Hematopoietic multipotent progenitor cell treated with erythropoietin and hydrocortisone succinate and interleukin-3 and kit ligand, for 8 days (in vitro differentiated cells): ENCODE measurements at regions not wholly inside any gene's neighbourhood (a gene's known extent, or its start where the extent isn't known, plus 50 kb on each side); places are given as distances from the start of the nearest gene placed in this dataset.
"Not testable (repeated sequence)": the region's sequence is repeated elsewhere in the genome, so short reads cannot be mapped to it uniquely, and the experiment has no call there.

Source experiments
- DNase-seq: peaks from one replicate; pipeline ENCODE4 v3.0.0-alpha.2; 2015

DNA sequence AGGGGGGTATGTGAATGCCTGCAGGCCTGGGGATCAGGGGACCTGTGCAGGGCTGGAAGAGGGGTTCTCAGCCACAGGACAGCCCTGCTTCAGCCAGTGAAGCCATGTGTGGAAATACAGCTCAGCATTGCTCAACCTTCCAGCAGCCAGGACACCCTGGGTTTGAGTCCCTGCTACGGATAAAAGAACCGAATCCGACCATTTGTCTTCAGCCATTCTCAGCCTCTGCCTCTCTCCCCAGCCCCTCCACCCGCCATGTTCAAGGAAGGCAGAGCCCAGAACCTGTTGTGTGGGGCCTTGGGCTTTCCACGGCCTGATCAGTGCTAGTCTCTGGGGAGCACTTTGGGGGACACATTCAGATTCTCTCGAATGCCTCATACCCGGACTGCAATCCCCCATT, 337.5 kb downstream of the PREX1 start:
- DNase-seq, result not testable (repeated sequence)

DNA sequence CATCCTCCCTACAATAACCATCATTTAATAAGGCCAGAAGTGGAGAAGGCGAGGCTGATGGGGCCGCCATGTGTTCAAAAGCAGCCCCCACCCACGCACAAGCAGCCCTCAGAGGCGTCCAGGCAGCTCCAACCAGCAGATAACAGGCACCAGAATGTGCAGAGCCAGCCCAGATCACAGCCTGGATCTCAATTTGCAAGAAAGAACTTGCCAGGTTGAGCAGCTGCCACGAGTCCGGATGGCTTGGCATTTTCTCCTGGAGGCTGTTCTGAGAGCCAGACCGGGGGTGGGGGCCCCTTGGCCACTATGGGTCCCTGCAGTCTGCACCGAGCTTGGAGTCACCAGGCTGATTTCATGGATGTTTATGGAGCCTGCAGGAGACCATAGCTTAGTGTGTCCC, 338.1 kb downstream of the PREX1 start:
- no peak for DNase-seq

DNA sequence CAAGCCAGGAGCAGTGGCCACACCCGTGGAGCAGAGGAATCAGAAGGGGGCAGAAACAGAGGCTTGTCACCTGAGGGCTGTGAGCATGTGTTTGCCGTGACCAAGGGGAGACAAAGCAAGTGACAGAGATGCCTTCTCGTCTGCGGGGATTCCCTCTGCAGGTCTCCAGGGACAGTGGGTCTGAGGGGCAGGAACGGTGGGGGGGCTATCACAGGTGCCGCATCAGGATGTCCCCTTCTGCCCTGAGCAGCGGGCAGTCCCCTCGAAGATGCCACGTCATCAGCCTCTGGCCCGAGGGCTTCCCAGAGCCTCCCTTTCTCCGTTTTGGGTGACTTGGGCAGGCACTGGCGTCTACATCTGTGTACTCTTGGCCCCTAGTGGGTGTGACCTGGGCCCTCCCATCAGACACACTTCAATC, 338.7 kb downstream of the PREX1 start:
- no peak for DNase-seq

DNA sequence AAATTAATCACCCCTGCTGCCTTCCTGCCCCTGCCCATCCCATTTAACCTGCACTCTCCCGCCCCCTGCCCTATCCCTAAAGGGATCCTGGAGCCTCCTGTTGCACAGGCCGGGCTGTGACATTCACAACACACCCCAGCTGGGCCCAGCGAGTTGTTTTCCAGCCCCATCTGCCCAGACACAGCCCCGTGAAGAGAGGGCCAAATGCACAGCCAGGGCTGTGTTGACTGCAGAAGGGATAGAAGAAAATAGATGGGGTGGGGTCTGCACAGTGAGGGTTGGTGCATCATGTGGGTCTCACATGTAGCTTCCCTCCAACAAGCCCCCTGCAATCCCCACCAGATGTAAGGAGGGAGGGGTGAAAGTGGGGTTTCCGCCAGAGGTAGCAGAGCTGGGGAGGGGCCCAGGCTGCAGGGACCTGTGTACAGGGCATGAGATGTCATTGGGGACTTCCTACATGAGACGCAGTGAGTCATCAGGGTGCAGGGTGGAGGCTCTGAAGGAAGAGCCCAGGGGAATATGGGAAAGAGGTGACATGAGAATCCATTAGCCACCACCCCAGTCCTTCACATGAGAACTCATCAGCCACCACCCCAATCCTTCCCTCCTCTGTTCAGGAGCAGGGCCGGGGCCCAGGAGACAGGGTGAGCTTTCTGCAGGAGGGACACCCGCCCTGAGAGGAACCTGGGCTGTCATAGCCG, 339.3 kb downstream of the PREX1 start:
- DNase-seq, result not testable (repeated sequence)

DNA sequence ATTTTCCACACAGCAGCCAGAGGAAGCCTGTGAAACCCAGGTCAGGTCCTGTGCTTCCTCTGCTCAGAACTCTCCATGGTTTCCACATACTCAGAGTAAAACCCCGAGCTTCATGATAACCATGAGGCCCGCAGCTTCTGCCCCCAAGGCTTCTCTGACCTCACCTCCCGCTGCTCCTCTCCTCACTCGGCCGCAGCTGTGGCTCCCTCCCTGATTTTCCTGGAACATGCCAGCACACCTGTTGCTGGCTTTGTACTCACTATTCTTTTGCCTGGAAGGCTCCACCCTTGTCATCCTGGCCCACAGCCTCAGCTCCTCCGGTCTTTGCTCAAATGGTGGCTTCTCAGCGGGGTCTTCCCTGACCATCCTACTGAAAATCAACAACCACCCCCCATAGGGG, 341.7 kb downstream of the PREX1 start:
- DNase-seq, result no peak

DNA sequence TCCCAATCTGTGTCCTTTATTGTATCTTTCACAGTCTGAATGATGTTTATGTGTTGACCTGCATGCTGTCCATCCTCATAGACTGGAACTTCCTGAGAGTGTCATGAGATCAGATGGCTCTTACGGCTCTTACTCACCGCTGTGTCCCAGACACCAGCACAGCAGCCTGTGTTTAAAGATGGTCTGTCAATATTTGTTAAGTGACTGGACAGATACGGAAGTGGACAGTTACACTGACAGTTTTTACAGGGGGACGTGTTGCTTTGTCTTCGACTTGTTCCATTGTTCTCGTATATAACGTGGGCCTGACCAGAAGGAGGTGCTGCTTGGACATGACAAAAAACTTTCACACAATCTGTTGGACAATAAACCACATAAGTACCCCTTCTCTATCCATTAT, 342.6 kb downstream of the PREX1 start:
- not testable (repeated sequence) for DNase-seq

DNA sequence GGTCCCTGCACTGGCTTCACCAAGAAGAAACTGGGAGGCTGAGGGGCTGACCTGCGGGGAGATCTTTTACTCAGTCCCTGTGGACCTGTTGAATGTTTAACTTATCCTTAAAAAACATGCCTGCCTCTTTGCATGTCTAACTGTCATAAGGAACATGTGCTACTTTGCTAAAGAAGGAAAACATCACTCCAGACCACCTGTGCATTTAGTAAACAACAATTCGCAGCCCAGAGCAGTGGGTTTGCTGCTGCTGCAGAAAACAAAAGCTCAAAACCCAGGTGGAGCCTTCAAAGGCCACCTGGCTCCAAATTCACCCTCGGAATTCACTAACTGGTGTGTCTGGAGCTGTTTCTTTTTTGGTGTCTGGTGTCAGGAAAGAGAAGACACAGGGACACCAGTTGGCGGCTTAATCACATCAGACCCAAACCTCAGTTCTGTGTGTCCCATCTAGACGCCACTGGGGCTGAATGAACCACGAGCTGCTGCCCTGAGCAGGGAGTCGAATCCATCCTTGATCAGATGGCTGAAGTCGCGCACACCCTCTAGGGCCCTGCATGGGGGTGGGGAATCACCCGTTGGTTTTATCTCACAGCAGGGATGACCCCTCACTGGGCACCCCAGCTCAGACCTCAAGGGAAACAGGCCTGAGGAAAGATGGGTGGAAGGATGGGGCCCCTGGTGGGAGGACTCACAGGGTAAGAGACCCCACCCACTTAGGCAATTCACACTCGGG, 344.3 kb downstream of the PREX1 start:
- DNase-seq, result no peak

DNA sequence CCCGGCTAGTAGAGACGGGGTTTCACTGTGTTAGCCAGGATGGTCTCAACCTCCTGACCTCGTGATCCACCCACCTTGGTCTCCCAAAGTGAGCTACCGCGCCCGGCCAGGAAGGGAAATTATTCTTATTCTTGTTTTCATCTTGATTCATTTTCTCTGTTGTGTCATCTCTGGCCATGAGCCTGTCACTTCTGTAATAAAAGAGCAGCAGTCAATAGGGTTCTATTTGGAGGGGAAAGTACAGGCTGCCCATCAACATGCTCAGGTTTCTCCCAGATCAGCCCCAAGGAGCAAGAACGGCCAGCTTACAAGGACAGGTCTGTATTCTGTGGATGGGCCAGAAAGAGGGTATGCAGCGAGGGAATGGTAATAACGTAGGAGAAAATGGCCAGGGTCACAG, 345.0 kb downstream of the PREX1 start:
- DNase-seq, result no peak

DNA sequence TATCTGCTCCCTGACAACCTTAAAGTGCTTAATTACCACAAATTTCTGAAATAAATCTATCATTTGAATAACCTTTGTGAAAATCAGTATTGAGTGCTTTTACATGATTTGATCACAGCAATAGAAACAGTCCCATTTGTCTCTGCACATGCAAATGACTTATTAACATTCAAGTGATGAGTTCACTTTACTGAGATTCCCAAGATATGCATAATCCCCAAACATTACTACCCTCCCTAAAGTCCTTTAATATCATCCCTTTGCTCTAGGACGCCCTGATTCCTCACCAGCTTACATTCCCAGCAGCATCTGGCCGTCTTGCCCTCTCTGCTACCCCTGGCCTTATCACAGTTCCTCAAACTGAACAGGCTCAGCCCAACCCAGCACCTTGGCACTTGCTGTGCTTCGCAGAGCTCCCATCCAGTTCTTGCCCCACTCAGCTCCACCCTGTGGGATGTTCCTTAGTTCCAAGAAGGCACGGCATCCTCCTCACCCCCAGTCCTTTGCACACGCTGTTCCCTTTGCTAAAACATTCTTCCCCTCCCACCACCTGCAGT, 347.5 kb downstream of the PREX1 start:
- no peak for DNase-seq

DNA sequence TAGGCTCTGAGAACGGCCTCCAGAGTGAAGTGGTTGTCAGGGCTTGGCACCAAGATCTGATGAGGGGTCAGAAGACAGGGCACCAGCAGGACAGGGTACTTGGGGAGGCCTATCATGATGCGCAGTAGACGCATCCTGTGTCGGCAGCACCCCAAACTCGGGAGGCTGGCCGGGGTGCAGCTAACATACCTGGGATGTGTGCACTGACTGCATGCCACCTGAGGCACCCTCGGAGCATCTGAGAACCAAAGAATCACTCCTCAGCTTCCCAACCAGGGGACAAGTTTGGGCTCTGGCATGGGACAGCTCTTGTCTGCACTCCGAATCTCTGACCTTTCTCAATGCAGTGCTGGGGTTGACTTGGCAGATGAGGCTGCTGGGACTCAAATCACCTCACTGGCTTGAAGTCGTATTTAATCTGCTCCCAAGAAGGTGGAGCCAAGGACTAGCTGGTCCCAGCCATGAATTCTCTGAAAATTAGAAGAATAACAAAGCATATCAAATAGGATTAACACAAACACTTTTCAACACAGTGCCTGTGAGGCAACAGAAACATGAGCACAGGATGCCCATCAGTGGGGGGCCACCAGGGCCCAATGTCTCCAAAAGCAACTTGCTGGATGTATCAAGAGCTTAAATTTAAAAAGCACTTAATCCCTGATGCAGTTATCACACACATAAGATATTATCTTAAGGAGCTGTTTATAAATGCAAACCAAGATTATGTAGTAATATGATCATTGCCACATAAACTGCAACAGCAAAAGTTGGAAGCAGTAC, 348.8 kb downstream of the PREX1 start:
- DNase-seq, result no peak

DNA sequence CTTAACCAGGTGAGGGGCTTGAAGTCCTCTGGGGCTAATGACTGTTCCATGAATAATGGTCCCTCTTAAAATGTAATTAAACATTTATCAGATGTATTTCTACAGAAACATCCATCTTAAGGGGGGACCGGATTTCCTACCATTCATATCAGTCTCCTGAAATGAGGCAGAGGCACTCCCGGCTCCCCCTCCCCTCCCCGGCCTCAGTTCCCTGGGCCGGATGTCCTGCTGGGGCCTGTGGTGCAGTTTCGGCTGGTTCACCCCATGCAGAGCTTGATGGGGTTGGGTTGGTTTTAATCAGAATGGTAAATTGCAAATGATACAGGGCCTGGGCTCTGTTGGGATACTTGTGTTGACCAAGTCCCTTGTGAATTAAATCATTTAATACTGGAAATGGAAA, 349.4 kb downstream of the PREX1 start:
- no peak for DNase-seq

DNA sequence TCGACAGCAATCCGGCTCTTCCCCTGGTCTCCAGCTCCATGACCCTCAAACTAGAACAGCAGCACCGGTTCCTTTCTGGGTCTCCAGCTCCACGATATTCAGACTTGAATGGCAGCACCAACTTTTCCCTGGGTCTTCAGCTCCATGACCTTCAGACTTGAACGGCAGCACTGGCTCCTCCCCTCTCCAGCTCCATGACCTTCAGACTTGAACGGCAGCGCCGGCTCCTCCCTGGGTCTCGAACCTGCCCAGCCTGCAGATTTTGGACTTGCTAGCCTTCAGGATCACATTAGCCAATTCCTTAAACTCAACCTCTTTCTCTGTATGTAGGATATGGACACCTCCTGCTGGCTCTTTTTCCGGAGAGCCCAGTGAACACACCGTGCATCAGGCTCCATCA, 350.9 kb downstream of the PREX1 start:
- DNase-seq, result no peak

DNA sequence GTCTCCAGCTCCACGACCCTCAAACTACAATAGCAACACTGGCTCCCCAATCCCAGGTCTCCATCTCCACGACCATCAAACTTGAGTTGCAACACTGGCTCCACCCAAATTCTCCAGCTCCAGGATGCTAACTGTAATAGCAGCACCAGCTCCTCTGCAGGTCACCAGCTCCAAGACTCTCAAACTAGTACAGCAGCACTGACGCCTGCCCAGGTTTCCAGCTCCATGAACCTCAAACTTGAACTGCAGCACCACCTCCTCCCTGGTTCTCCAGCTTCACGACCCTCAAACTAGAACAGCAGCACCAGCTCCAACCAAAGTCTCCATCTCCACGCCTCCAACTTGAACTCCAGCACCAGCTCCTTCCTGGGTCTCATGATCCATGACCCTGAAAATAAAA, 353.8 kb downstream of the PREX1 start:
- no peak for DNase-seq

DNA sequence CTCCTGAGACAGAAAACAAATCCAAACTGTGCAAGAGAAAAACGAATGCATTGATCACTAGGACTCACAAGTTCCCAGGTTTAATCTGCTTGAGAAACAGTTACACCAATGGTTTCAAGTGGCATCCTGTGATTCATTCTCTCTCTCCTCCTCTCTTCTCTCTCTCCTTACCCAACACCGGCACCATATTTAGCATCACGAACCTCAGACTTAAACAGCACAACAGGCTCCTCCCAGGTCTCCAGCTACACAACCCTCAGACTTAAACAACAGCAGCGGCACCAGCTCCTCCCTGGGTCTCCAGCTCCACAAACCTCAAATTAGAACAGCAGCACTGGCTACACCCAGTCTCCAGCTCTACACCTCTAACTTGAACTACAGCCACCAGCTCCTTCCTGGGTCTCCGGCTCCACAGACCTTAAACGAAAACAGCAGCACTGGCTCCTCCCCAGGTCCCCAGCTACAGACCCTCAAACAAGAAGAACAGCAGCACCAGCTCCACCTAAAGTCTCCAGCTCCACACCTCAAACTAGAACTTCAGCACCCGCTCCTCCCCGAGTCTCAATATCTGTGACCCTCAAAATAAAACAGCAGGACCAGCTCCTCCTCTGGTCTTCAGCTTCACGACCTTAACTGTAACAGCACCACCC, 355.9 kb downstream of the PREX1 start:
- no peak for DNase-seq

DNA sequence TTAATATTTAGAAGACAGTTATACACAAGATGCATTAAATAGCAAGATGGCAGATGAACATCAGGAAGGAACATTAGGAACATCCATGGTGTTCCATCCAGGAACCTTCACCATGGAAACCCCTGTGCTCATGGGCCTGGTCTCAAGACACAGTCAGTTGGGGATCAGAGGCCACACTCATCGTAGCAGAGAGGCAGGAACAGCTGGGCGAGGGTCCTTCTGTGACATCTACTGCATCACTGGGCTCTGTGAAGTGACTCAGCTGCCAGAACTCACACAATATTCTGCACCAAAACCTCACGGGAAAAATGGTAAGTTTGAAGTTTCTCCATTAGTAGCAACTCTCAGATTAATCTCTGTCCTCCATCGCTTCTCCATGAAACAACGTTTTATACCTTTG, 356.6 kb downstream of the PREX1 start:
- no peak for DNase-seq

DNA sequence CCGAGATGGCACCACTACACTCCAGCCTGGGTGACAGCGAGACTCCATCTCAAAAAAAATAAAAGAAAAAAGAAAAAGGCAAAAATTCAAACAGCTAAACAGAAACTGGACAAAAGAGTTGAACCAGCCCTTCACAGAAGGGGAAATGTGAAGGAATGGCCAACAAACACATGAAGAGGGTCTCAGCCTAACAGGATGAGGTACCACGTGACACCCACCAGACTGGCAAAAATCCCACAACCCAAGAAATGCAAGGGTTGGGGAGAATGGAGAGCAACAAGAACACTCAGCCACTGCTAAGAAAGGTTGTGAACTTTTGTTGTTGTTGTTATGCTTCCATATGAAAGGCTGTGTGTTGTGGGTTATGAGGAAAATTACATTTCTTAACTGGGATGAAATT, 357.7 kb downstream of the PREX1 start:
- DNase-seq, result no peak

DNA sequence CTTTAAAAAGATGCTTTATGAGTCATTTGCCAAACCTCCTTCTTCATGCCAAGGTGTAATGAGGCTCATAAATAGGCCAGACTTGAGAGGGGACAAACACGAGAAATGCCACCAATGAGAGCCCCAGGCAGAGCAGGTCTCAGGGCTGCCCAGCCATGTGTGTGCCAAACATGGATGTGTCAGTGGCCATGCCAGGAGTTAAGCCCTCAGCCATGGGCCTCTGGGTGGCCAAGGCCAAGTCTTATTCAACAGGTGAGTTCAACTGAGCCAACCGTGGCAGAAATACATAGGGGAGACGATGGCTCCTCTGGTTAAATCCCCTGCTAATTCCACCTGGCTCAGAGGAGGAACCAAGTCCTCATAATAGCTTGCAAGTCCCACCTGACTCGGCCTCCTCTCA, 358.8 kb downstream of the PREX1 start:
- no peak for DNase-seq

DNA sequence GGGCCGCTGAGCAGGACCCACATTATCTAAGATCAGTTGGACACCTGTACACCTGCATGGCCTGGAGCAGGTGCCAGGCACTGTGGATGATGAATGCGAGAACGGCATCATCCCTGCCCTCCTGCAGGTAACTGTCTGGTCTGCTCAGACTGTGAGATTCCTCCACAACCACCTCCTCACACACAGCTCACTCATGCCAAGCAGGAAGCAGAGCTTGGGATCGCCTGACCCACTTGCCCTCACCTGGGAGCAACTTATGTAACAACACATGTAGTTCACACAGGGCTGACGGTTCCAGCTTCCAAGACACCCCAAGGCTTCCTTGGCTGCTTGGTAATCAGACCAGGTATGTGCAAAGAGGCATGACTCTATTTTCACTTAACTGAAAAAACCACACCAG, 359.2 kb downstream of the PREX1 start:
- DNase-seq, result no peak

DNA sequence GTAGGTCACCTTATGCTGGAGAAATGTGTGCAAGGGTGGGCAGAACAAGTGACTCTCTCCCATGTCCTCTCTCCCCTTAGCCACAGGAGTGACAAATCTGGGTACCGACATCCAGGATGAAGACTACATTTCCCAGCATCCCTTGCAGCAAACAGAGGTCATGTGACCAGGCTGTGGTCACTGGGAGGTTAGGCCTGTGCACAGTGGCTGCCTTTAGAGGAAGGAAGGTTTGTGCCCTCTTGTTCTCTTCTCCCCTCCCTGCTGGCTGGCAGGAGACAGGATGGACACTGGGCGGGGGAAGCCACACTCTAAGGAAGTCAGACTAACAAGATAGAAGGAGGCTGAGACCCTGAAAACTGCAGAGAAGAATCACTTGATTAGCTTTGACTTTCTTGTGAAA, 360.2 kb downstream of the PREX1 start:
- peak; percentile 16 for DNase-seq

DNA sequence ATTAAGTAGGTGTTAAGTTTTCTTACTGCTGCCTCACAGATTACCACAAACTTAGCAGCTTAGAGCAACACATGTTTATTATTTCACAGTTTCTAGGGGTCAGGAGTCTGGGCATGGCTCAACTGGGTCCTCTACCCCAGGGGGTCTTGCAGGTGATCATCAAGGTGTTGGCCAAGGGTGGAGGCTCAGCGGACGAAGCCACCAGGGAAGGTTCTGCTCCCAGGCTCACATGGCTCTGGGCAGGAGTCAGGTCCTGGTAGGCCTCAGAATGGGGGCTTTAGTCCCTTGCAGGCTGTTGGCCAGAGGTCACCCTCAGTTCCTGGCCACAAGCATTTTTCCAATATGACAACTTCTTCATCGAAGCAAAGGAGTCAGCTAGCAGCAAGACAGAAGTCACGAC, 362.5 kb downstream of the PREX1 start:
- no peak for DNase-seq

DNA sequence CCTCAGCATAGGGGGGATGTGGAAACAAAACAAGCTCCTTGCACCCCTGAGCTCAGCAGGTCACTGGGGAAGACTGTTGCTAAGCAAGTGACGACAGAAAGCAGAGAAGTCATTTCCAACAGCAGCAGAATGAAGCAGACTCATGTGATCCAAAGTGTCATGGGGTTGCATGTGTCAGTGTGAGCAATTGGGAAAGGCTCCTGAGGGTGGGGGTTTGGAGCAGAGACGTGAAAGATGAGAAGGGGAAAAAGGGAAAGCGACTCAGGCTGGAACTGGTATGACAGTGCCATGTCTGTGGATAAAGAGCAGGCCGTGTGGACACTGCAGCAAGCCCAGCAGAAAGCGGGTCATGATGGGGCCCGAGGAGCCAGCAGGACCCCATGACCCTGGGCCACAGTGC, 363.9 kb downstream of the PREX1 start:
- no peak for DNase-seq

DNA sequence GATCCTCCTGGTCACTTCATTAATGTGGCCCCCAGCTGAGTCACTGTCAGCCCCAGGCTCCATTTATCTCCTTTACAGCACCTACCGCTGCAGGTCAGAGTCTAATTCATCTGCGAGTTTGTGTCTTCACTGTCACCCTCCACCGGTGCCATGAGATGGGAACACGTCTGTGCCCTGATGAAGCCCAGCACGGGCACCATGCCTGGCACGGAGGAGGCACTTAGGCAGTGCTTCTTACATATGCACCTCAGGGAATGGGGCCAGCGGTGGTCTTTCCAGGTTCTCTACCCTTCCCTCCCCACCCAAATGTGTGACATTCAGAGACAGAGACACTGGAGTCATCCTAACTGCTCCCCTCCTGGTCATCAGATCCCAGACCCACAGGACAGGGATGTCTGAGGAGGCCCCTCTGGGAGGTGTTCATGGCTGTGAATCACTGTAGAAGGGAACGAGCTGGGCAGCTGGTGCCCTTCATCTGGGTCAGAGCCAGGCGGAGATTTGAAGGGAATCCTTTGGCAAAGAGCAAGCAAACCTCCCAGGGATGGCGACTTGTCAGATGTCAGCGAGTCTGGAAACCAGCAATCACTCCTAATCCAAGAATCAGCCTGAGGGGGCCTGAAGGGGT, 364.6 kb downstream of the PREX1 start:
- no peak for DNase-seq

DNA sequence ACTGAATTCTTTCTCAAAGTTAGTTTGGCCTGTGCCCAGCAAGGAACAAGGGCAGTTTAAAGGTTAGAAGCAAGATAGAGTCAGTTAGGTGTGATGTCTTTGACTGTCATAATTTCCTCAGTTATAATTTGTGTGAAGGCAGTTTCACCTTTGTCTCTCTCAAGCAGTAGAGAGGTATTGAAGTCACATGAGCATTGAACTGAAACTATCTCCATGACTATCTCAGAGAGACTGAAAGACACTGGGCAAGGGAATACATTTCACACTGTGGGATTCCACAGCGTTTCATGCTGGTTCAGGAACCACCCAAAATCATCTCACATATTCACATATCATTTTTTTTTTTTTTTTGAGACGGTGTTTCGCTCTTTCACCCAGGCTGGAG, 366.1 kb downstream of the PREX1 start:
- no peak for DNase-seq
